Esophagus (tissue), 2 donors: ENCODE measurements at regions not wholly inside any gene's neighbourhood (a gene's known extent, or its start where the extent isn't known, plus 50 kb on each side); places are given as distances from the start of the nearest gene placed in this dataset.
"Not testable (repeated sequence)": the region's sequence is repeated elsewhere in the genome, so short reads cannot be mapped to it uniquely, and the experiment has no call there.

ENCODE experiments used
- H3K27ac ChIP-seq, 2 donors: one replicate each; pipeline ENCODE4 v1.5.1; 2013; ENCODE audit warnings: low read depth in 2 of 2, mild to moderate bottlenecking in 2 of 2, inconsistent platforms in 1 of 2, low read length in 1 of 2, moderate library complexity in 1 of 2
- H3K27me3 ChIP-seq, 2 donors: one replicate each; pipeline ENCODE4 v1.6.1; 2013; ENCODE audit warnings: low read length in 2 of 2, control low read depth in 1 of 2, mild to moderate bottlenecking in 1 of 2; ENCODE audit not compliant: insufficient read depth in 2 of 2, control insufficient read depth in 1 of 2
- H3K36me3 ChIP-seq, 2 donors: one replicate each; pipeline ENCODE4 v1.6.1; 2013; ENCODE audit warnings: low read length in 1 of 2; ENCODE audit not compliant: control insufficient read depth in 2 of 2, insufficient read depth in 2 of 2
- H3K4me1 ChIP-seq, 2 donors: one replicate each; pipeline ENCODE4 v1.6.1; 2013; ENCODE audit warnings: low read length in 1 of 2; ENCODE audit not compliant: control insufficient read depth in 2 of 2, insufficient read depth in 2 of 2
- H3K4me3 ChIP-seq, 2 donors: one replicate each; pipeline ENCODE4 v1.5.1; 2013; ENCODE audit warnings: low read length in 2 of 2, mild to moderate bottlenecking in 2 of 2, low read depth in 1 of 2, moderate library complexity in 1 of 2
- H3K9me3 ChIP-seq, 2 donors: one replicate each; pipeline ENCODE4 v1.6.1; 2013; ENCODE audit warnings: mild to moderate bottlenecking in 2 of 2, low read depth in 1 of 2, low read length in 1 of 2, moderate library complexity in 1 of 2; ENCODE audit not compliant: control insufficient read depth in 2 of 2, insufficient read depth in 1 of 2
- WGBS, 2 donors: extraction: QIAGEN DNeasy Blood & Tissue Kit; methylation state at CpG; one replicate each; pipeline ENCODE4 v1.1.7; 2013; 5-methylcytosine and 5-hydroxymethylcytosine counted together
- donor health status: healthy with polysubstance abuse.
- donor health status: Bipolar disorder and iron deficiency.

GRCh38 chr3:66648975-66649374 is 148.2 kb upstream of the LRIG1 start:
- Histone ChIP-seq H3K36me3 (no peaks in the 10 kb centered on the region), H3K4me3 (no peak overlapping the region), H3K27me3 (no peaks in the 10 kb centered on the region), H3K4me1 (no peaks in the 10 kb centered on the region), H3K27ac (no peak overlapping the region), H3K9me3 (no peaks in the 10 kb centered on the region)
- WGBS, 2 donors, result 83 to 92% methylated on average over 1 of the region's 1 CpG

DNA sequence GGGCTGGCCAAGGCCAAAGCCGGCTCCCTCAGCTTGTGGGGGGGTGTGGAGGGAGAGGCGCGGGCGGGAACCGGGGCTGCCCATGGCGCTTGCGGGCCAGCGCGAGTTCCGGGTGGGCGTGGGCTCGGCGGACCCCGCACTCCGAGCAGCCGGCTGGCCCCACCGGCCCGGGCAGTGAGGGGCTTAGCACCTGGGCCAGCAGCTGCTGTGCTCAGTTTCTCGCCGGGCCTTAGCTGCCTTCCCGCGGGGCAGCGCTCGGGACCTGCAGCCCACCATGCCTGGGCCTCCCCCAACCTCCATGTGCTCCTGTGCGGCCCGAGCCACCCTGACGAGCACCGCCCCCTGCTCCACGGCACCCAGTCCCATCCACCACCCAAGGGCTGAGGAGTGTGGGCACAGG is 150.7 kb upstream of the LRIG1 start:
- H3K9me3 ChIP-seq, H3K27ac ChIP-seq, H3K4me3 ChIP-seq, H3K36me3 ChIP-seq, H3K27me3 ChIP-seq, H3K4me1 ChIP-seq: not testable (repeated sequence)
- 94 to 96% methylated on average over 15 to 29 of the region's 29 CpGs for WGBS, 2 donors

DNA sequence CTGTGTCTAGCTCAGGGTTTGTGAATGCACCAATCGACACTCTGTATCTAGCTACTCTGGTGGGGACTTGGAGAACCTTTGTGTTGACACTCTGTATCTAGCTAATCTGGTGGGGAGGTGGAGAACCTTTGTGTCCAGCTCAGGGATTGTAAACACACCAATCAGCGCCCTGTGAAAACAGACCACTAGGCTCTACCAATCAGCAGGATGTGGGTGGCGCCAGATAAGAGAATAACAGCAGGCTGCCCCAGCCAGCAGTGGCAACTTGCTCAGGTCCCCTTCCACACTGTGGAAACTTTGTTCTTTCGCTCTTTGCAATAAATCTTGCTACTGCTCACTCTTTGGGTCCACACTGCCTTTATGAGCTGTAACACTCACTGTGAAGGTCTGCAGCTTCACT is 151.3 kb upstream of the LRIG1 start:
- H3K27ac ChIP-seq, H3K4me1 ChIP-seq, H3K4me3 ChIP-seq, H3K9me3 ChIP-seq, H3K27me3 ChIP-seq, H3K36me3 ChIP-seq: not testable (repeated sequence)
- WGBS, 2 donors, result 94 to 96% methylated on average over 2 to 4 of the region's 4 CpGs

DNA sequence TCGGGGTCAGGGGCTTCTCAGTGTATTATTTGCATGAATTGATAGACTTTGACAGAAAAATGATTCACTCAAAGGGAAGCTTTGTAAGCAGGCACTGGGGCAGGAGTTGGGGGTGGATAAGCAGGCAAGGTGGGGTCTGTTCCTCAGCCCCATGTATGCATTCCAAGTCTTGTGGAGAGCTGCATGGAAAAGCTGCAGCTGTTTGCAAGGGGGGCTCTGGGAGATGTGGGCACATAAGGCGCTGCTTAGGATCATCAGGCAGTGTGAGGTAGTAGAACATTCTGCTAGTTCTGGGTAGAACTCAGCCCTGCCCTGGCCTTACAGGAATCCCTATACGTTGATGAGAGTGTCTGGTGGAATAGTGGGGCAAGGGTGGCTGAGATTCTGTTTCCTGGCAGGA is 154.2 kb upstream of the LRIG1 start:
- WGBS, 2 donors, result 71 to 74% methylated on average over 3 of the region's 3 CpGs
- no peaks in the 10 kb centered on the region for H3K36me3 ChIP-seq
- H3K27ac ChIP-seq, result no peak overlapping the region
- H3K27me3 ChIP-seq, result no peaks in the 10 kb centered on the region
- H3K4me3 ChIP-seq, result no peak overlapping the region
- no peaks in the 10 kb centered on the region for H3K4me1 ChIP-seq
- H3K9me3 ChIP-seq, result no peaks in the 10 kb centered on the region

GRCh38 chr3:66655671-66656070 is 154.8 kb upstream of the LRIG1 start:
- H3K9me3 ChIP-seq, result no peaks in the 10 kb centered on the region
- no peaks in the 10 kb centered on the region for H3K36me3 ChIP-seq
- no peaks in the 10 kb centered on the region for H3K27me3 ChIP-seq
- H3K27ac ChIP-seq, result no peak overlapping the region
- H3K4me3 ChIP-seq, result no peak overlapping the region
- no peaks in the 10 kb centered on the region for H3K4me1 ChIP-seq
- 77 to 81% methylated on average over 8 of the region's 8 CpGs for WGBS, 2 donors

- 77 to 88% methylated on average over 8 of the region's 8 CpGs for WGBS, 2 donors
- Histone ChIP-seq H3K36me3 (no peaks in the 10 kb centered on the region), H3K27ac (no peak overlapping the region), H3K4me1 (no peaks in the 10 kb centered on the region), H3K27me3 (no peaks in the 10 kb centered on the region), H3K9me3 (no peaks in the 10 kb centered on the region), H3K4me3 (no peak overlapping the region)
Observed at GRCh38 chr3:66656609-66657008, 155.8 kb upstream of the LRIG1 start.

GRCh38 chr3:66659056-66659455 is 158.2 kb upstream of the LRIG1 start:
- H3K4me1 ChIP-seq, result no peaks in the 10 kb centered on the region
- H3K4me3 ChIP-seq, result no peak overlapping the region
- H3K36me3 ChIP-seq, result no peaks in the 10 kb centered on the region
- H3K27me3 ChIP-seq, result no peaks in the 10 kb centered on the region
- WGBS, 2 donors, result 68 to 76% methylated on average over 1 of the region's 1 CpG
- no peak overlapping the region for H3K27ac ChIP-seq
- no peaks in the 10 kb centered on the region for H3K9me3 ChIP-seq

GRCh38 chr3:66661628-66662027 is 160.8 kb upstream of the LRIG1 start:
- no peaks in the 10 kb centered on the region for H3K36me3 ChIP-seq
- no peaks in the 10 kb centered on the region for H3K27me3 ChIP-seq
- H3K4me3 ChIP-seq, result no peak overlapping the region
- H3K4me1 ChIP-seq, result no peaks in the 10 kb centered on the region
- H3K27ac ChIP-seq, result no peak overlapping the region
- no peaks in the 10 kb centered on the region for H3K9me3 ChIP-seq
- WGBS, 2 donors, result 85 to 89% methylated on average over 4 of the region's 4 CpGs

- H3K4me3 ChIP-seq, result no peak overlapping the region
- H3K9me3 ChIP-seq, result no peaks in the 10 kb centered on the region
- no peaks in the 10 kb centered on the region for H3K36me3 ChIP-seq
- H3K27me3 ChIP-seq, result no peaks in the 10 kb centered on the region
- H3K27ac ChIP-seq, result no peak overlapping the region
- H3K4me1 ChIP-seq, result no peaks in the 10 kb centered on the region
- 75 to 83% methylated on average over 6 of the region's 6 CpGs for WGBS, 2 donors
Observed at GRCh38 chr3:66662894-66663293, 162.1 kb upstream of the LRIG1 start.

DNA sequence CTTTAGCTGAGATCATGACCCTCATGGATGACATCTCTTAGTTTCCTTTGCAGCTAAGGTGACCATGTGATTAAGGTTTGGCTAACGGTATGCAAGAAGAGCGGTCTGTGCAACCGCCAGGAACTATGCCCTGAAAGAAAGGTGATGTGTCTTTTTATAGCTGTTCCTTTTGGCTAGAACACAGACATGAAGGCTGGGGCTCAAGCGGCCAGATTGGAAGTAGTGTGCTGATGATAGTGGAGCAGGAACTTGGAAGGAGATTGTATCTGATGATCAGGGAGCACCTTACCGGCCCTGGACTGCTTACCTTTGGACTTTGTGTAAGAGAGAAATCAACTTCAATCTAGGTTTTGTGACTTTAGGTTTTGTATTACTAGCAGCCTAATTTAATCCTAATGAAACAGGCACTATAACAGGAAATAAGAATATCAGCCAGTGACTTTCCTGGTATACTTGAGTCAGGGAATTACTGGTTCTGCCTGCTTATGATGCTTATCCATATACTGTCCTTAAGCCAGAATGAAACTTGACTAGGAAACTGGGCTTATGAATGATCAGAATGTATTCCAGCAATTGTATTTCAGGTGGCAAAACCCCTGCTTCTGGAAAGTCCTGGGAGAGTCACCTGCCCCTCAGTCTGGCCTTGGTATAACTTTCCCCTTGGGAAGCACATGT is 164.3 kb upstream of the LRIG1 start:
- H3K27me3 ChIP-seq, result no peaks in the 10 kb centered on the region
- no peaks in the 10 kb centered on the region for H3K9me3 ChIP-seq
- H3K4me3 ChIP-seq, result no peak overlapping the region
- H3K27ac ChIP-seq, result no peak overlapping the region
- WGBS, 2 donors, result 75 to 91% methylated on average over 5 of the region's 5 CpGs
- no peaks in the 10 kb centered on the region for H3K4me1 ChIP-seq
- no peaks in the 10 kb centered on the region for H3K36me3 ChIP-seq
